TTC549 (cell line): ENCODE measurements at regions not wholly inside any gene's neighbourhood (a gene's known extent, or its start where the extent isn't known, plus 50 kb on each side); places are given as distances from the start of the nearest gene placed in this dataset.

Experiments
- FAIRE-seq: peaks from 2 replicates; lab custom pipeline; 2012; peaks lifted over from hg19 to GRCh38; lab: Jason Lieb, UNC

GRCh38 chr4:28686618-28687017, 1826.0 kb downstream of the STIM2 start:
- no peak for FAIRE-seq

- FAIRE-seq, result no peak
These were observed 1830.2 kb downstream of the STIM2 start for GRCh38 chr4:28690890-28691289.

DNA sequence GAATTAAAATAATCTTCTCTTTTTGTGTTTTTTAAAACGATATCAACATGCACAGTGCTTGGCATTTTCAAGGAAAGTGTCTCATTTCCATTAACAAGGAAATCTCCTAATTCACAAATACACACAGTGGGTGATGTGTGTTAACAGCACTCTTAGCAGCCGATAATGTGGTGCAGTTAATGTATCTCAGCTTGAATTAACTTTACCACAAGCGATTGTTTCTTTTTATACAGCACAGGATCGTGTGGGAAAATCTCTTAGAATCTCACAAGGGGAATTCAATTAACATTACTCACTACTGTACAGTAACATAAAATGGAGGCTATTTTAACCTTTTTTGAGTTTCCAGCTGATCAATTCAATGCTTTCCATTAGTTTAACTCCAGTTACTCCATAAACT, 1841.9 kb downstream of the STIM2 start:
- FAIRE-seq, result no peak

DNA sequence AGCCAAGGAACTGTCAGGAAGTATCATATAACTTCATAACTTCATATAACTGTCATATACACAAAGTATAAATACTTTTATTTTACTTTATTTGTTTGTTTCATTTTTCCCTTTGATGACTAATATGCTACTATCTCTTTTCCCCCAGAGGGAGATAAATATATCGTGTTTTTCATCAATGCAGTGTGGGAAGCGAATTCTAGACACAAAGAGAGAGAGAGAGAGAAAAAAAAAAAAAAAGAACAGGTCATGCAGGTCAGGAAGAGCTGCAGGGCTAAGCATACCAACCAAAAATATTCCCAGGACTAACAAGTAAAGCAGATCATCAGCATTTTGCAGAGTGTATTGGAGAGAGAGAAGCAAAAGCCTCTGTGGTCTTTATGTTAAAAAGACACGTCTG, 1849.2 kb downstream of the STIM2 start:
- FAIRE-seq, result no peak

- no peak for FAIRE-seq
These were observed 1862.7 kb downstream of the STIM2 start for GRCh38 chr4:28723371-28723770.

DNA sequence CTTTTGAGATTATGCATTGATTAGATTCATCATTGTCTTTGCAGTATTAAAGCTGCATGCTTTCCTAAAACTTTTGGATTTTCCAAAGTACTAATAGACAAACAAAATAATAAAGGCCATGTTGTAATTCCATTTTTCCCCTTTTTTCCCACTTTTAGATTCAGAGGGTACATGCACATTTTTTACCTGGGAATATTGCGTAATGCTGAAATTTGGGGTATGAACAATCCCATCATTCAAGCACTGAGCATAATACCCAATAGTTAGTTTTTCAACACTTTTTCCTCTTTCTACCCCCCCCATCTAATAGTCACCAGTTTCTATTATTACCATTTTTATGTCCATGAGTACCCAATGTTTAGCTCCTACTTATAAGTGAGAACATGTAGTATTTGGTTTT, 1863.6 kb downstream of the STIM2 start:
- FAIRE-seq, result no peak

- FAIRE-seq, result no peak
These were observed 1869.7 kb downstream of the STIM2 start for GRCh38 chr4:28730304-28730703.

DNA sequence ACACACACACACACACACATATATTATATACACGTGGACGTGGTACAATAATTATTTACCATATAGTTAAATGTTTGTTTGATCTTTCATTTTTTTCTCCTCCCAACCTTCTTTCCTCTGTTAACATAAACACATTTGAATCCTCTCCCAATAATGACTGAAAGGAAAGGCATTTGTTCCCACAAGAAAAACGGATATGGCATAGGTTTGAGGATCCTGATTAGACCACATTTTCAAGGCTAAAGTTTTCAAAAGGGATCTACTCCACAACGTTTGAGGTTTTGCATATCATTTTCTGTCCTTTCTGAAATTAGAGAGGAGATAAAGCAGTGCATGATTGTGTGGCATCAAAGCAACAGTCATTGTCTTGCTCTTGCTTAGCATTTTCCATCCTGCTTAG, 1883.4 kb downstream of the STIM2 start:
- FAIRE-seq, result no peak

DNA sequence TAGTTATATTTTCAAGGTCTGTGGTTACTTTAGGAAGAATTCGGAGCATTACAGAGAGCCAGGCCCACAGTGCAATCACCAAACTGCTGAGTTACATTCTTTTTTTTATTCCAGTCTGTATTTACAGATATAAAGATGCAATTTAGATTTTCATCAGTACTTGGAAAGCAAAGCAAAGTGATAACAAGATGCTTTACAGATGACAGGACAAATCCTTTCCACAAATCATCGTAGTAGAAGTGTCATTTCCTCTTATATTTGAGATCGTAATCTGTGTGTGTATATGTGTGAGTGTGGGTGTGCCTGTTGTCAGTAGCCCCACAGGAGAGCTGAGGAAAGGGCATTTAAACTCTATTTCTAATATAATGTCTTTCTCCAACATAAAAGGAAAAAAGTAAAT, 1893.7 kb downstream of the STIM2 start:
- no peak for FAIRE-seq

DNA sequence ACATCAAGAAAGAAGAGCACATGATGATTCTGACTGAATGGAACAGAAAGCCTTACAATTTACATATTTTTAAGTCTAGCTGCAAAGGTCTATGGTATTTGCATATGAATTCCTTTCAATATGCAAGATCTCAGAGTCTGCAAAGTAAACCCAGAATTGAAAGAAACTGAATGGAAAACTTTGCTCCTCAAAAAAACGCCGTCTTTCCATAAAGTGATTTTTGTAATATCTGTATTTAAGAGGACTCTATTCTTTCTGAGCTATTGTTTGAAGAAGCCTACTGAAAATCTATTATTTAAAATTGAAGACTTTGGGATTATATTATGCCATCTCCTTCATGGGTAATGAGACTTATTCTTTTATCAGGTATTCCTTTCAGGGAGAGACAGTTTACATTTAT, 1894.4 kb downstream of the STIM2 start:
- FAIRE-seq, result no peak

- no peak for FAIRE-seq
These were observed 1898.4 kb downstream of the STIM2 start for GRCh38 chr4:28759064-28759463.

DNA sequence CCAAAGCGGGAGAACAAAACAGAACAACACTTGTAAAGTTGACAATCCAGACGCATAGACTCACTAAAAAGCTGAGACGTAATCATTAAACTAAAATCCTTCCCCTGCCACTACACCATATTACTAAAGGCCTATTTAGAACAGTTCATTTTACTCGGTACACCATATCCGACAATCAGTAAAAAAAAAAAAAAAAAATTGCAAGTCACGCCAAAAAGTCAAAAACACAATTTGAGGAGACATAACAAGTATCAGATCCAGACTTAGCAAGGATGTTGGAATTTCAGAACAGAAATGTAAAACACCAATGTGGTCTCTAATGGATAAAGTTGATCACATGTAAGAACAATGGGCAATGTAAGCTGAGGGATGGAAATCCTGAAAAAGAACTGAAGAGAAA, 1899.4 kb downstream of the STIM2 start:
- no peak for FAIRE-seq

DNA sequence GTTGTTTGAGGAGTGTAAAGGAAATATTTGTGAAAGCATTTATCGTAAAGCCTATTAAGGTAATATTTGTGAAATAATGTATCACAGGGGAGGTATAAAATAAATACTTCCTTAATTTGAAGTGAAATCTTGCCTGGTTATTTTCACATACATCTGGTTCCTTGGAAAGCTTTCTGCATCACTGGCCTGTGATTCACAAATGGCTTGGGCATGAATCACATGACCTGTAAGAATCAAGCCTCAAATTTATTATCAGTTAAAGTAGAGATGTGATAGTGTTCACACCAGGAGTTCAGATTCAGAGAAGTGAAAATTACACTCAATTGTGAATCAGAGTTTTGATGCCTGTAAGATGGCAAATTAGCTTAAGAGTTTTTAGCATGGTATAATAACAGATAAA, 1911.4 kb downstream of the STIM2 start:
- no peak for FAIRE-seq

DNA sequence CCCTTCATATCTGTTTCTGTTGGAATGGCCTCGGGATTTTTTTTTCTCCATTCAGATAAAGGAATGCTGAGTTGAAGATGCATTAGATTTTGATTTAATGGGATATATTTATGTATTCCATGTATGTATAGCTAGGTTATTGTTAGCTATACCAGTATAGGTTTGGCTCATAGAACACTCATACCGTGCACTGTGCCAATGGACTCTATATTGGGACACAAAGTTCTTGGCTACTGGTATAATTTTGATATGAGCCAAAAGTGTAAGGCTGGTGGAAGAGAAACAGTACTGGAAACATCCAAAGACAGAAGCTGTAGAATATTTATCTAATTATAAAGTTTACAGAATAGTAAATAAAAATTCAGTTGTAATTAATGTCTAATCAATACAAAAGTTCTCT, 1912.1 kb downstream of the STIM2 start:
- no peak for FAIRE-seq

- FAIRE-seq, result no peak
These were observed 1913.7 kb downstream of the STIM2 start for GRCh38 chr4:28774344-28774743.

- FAIRE-seq, result no peak
These were observed 1915.4 kb downstream of the STIM2 start for GRCh38 chr4:28776004-28776403.

DNA sequence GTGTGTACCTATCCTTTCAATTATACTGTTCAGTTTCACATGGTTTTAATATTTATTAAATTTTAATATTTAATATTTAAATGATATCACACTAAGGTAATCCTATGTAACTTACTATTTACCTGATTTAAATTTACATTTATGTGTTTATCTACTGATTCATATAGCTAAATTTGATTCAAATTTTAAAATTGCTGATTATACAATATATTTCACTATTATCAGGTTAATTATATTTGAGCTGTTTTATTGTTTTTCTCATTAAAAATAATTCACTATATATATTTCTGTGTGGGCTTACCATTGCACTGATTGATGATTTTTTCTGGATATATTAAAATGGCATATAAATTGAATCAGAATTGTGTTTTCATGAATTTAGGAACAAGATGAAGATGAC, 1923.5 kb downstream of the STIM2 start:
- FAIRE-seq, result no peak

DNA sequence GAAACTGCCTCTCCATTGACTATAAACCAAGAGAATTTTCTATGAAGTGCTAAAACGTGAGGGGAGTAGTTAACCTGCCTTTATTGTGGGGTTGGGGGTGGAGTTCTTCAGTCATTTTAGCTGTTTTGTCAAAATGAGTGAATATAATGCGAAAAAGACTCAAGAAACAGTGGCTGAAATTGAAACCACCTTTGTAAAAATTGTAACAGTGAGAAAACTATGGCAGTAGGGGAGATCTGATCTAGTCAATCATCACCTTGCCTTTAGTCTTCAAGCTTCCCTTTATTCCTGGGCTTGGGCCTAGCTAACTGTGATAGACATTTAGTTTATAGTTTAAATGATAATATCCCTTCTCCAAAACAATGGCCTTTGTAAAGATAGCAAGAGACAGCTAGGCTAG, 1927.3 kb downstream of the STIM2 start:
- no peak for FAIRE-seq

DNA sequence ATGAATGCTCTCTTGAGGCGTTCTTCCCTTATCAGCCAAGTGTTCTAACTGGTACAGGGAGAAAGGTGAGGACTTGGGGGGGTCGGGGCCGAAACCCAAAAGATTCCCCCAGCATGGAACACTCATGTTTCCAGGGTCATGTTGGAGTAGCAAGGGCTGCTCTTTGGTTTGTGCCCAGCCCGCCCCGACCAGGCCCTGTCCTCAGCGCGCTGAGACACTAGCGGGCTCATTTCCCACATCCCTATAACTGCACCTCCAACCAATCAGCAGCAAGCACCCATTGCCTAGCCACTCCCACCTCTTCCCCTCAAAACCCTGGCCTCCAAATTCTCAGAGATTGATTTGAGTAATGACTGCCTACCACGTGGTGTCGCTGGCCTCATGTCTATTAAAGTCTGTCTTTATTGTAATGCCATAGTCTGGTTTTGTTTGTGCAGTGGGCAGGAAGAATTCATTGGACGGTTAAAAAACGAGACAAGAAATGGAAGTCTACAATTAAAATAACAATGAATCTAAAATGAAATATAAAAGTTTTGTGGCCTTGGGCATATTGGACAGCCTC, 1928.4 kb downstream of the STIM2 start:
- no peak for FAIRE-seq

DNA sequence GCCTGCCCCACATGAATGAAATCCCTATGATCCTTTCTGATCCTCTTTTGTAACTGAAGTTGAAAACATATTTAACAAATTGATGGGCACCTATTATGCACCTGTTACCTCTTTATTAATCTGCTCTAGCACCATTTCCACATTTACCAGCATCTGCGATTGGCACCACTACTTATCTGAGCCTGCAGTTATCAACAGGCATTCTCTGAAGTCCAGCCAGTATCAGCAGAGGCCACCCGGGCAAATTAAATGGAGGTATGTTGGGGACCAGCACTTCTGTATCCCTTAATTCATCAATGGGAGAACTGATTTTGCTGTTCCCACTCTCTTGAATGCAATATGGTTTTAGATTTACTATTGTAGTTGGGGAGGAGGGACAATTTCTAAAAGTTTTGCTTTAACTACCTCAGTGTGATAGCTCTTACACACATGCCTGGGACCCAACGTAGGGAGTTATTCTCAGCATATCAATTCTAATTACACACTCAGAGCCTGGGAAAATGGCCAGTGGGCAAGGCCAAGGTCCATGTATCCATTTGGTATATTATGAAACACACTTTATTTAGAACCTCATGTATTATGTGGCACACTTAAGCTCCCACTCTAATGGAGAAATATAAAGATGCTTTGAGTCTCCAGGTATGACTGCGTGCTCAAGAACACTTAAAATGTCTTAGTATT, 1927.1 kb upstream of the PCDH7 start:
- FAIRE-seq, result no peak

DNA sequence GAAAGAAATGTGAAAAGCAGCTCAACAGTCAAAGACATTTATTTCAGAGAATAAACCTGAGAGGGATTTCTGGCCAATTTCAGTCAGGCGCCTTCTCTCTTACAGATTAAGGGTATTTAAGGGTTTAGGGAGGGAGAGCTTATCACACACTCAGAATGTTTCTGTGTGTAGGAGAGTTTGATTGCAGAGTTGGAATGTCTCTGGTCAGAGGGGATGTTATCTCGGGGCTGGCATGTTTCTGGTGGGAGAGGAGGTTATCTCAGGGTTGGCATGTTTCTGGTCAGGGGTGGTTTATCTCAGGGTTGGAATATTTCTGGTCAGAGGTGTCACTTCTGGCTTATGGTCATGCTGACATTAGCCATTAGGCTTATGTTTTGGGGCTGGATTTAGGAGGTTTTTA, 1920.5 kb upstream of the PCDH7 start:
- no peak for FAIRE-seq

DNA sequence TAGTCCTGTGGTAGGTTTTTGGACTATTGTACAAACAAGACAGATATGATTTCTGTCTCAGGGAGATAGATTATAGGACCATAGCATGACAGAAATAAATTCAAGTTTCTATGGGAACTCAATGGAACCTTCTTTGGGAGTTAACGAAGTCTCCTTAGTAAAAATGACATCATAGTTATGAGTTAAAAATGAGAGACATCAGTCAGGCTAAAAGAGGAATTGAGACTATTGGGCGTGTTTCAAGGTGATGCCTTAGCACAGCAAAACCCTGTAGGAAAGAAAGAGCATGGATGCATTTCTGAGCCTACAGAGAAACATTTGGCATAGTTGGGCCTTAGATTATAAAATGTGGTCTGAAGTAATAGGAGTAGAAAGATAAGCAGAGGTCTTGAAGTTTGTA, 1909.1 kb upstream of the PCDH7 start:
- FAIRE-seq, result no peak

GRCh38 chr4:28822163-28822562, 1898.0 kb upstream of the PCDH7 start:
- no peak for FAIRE-seq

DNA sequence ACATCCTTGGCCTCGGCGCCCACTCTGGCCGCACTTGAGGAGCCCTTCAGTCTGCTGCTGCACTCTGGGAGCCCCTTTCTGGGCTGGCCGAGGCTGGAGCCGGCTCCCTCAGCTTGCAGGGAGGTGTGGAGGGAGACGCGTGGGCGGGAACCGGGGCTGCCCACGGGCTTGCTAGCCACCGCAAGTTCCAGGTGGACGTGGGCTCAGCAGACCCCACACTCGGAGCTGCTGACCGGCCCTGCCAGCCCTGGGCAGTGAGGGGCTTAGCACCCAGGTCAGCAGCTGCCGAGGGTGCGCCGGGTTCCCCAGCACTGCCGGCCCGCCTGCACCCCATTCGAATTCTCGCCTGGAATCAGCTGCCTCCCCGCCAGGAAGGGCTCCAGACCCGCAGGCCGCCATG, 1892.3 kb upstream of the PCDH7 start:
- no peak for FAIRE-seq

DNA sequence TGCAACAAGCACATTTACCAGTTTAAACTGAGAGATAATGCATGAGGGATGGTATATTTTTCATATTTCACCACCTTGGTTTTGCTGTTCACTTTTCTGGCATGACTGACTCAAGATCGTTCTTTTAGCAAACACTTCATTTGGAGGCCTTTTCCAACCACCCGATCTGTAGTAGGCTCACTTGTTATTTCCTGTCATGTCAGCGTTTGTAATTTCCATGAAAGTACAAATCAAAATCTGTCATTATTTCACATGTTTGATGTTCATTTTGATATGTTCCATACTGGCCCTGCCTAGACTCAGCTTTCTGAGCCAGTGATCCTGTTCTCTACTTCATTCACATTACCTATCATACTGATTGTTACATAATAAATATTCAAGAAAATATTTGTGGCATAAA, 1888.3 kb upstream of the PCDH7 start:
- FAIRE-seq, result no peak
